Neural progenitor cell (in vitro differentiated cells): ENCODE measurements at regions not wholly inside any gene's neighbourhood (a gene's known extent, or its start where the extent isn't known, plus 50 kb on each side); places are given as distances from the start of the nearest gene placed in this dataset.

Experiments
- DNase-seq: peaks from one replicate; pipeline ENCODE4 v3.0.0-alpha.2; 2016; ENCODE audit warnings: low spot score
- H2AFZ ChIP-seq: fragments of 200-600 bp; sonication (generic); replicated peaks from 2 replicates; pipeline ENCODE4 v1.6.1; 2016; ENCODE audit warnings: antibody characterized with exemption
- H3F3A ChIP-seq: fragments of 200-600 bp; sonication (generic); 2 replicates; pipeline ENCODE4 v1.6.1; 2016; ENCODE audit warnings: antibody characterized with exemption, low read depth
- H3K27ac ChIP-seq: fragments of 200-600 bp; sonication (generic); 2 replicates; pipeline ENCODE4 v1.5.1; 2016; ENCODE audit warnings: mild to moderate bottlenecking
- H3K27me3 ChIP-seq: fragments of 200-600 bp; sonication (generic); 2 replicates; pipeline ENCODE4 v1.6.1; 2016; ENCODE audit warnings: mild to moderate bottlenecking, moderate library complexity
- H3K36me3 ChIP-seq: fragments of 200-600 bp; sonication (generic); 2 replicates; pipeline ENCODE4 v1.5.1; 2016
- H3K4me1 ChIP-seq: fragments of 200-600 bp; sonication (generic); 2 replicates; pipeline ENCODE4 v1.6.1; 2016; ENCODE audit warnings: mixed run types
- H3K4me2 ChIP-seq: fragments of 200-600 bp; sonication (generic); 2 replicates; pipeline ENCODE4 v1.6.1; 2016
- H3K4me3 ChIP-seq: fragments of 200-600 bp; sonication (generic); 2 replicates; pipeline ENCODE4 v1.5.1; 2016
- H3K79me2 ChIP-seq: fragments of 200-600 bp; sonication (generic); 2 replicates; pipeline ENCODE4 v1.6.1; 2016; ENCODE audit warnings: low read depth
- H3K9ac ChIP-seq: fragments of 200-600 bp; sonication (generic); 2 replicates; pipeline ENCODE4 v1.6.1; 2016
- H3K9me3 ChIP-seq: fragments of 200-600 bp; sonication (generic); 2 replicates; pipeline ENCODE4 v1.5.1; 2016; ENCODE audit warnings: low read depth
- H4K20me1 ChIP-seq: fragments of 200-600 bp; sonication (generic); 2 replicates; pipeline ENCODE4 v1.6.1; 2016; ENCODE audit warnings: low read depth
- H3K27ac Mint-ChIP-seq: 3 replicates; pipeline ENCODE4 v1.8.0; 2021; ENCODE audit warnings: mixed read lengths
- H3K27me3 Mint-ChIP-seq: 2 replicates; pipeline ENCODE4 v1.8.0; 2022; ENCODE audit warnings: low read depth, mild to moderate bottlenecking, inconsistent platforms, moderate library complexity, mixed read lengths; ENCODE audit not compliant: insufficient read depth
- H3K36me3 Mint-ChIP-seq: 3 replicates; pipeline ENCODE4 v1.8.0; 2021; ENCODE audit warnings: mixed read lengths
- H3K4me1 Mint-ChIP-seq: 3 replicates; pipeline ENCODE4 v1.8.0; 2021; ENCODE audit warnings: mixed read lengths
- H3K4me3 Mint-ChIP-seq: 3 replicates; pipeline ENCODE4 v1.8.0; 2021; ENCODE audit warnings: mild to moderate bottlenecking, moderate library complexity, mixed read lengths
- H3K9me3 Mint-ChIP-seq: 3 replicates; pipeline ENCODE4 v1.8.0; 2020; ENCODE audit warnings: mixed read lengths
- CTCF ChIP-seq: fragments of 200-600 bp; sonication (generic); IDR thresholded peaks from 2 replicates; pipeline ENCODE4 v1.5.1; 2017; ENCODE audit warnings: antibody characterized with exemption, mild to moderate bottlenecking
- EZH2 ChIP-seq: fragments of 200-600 bp; sonication (generic); IDR thresholded peaks from 2 replicates; pipeline ENCODE4 v1.6.1; 2017; ENCODE audit warnings: antibody characterized with exemption, mild to moderate bottlenecking, moderate library complexity
- EZH2phosphoT487 ChIP-seq: fragments of 200-600 bp; sonication (generic); IDR thresholded peaks from 2 replicates; pipeline ENCODE4 v1.6.1; 2017; ENCODE audit warnings: antibody characterized with exemption

GRCh38 chr7:57198801-57199200, 66.6 kb upstream of the ZNF479 start:
- no peaks in the 10 kb centered on the region for H3K27me3 ChIP-seq

GRCh38 chr7:57199252-57199651, 67.0 kb upstream of the ZNF479 start:
- Histone ChIP-seq H3K9me3 (peaks cover 3% of the 10 kb centered on the region), H3K27me3 (no peaks in the 10 kb centered on the region), H3K4me3 (no peak overlapping the region), H4K20me1 (no peaks in the 10 kb centered on the region), H3K36me3 (no peaks in the 10 kb centered on the region), H3K27ac (no peak overlapping the region), H3K9ac (no peak overlapping the region), H3F3A (no peaks in the 10 kb centered on the region), H3K4me1 (no peaks in the 10 kb centered on the region), H3K4me2 (no peak overlapping the region), H3K79me2 (no peaks in the 10 kb centered on the region), H2AFZ (no peak overlapping the region)
- no peak overlapping the region for H3K27ac Mint-ChIP-seq
- no peaks in the 10 kb centered on the region for H3K36me3 Mint-ChIP-seq
- H3K4me3 Mint-ChIP-seq = no peak overlapping the region
- no peak for DNase-seq
- TF ChIP-seq CTCF = no peak
- TF ChIP-seq EZH2phosphoT487 = no peak
- TF ChIP-seq EZH2 = no peak
- H3K9me3 Mint-ChIP-seq = peaks cover 31% of the 10 kb centered on the region
- H3K27me3 Mint-ChIP-seq = peaks cover 3% of the 10 kb centered on the region
- H3K4me1 Mint-ChIP-seq = no peaks in the 10 kb centered on the region

More at GRCh38 chr7:57198801-57199200, 66.6 kb upstream of the ZNF479 start:
- Mint-ChIP-seq H3K27me3 (peaks cover 3% of the 10 kb centered on the region), H3K4me3 (no peak overlapping the region), H3K36me3 (no peaks in the 10 kb centered on the region), H3K4me1 (no peaks in the 10 kb centered on the region), H3K9me3 (peaks cover 27% of the 10 kb centered on the region), H3K27ac (no peak overlapping the region)
- Histone ChIP-seq H3F3A (no peaks in the 10 kb centered on the region), H3K27ac (no peak overlapping the region), H3K4me3 (no peak overlapping the region), H3K4me2 (no peak overlapping the region), H2AFZ (no peak overlapping the region), H4K20me1 (no peaks in the 10 kb centered on the region), H3K4me1 (no peaks in the 10 kb centered on the region), H3K36me3 (no peaks in the 10 kb centered on the region), H3K9ac (no peak overlapping the region), H3K9me3 (peaks cover 3% of the 10 kb centered on the region), H3K79me2 (no peaks in the 10 kb centered on the region)
- no peak for TF ChIP-seq EZH2
- no peak for TF ChIP-seq EZH2phosphoT487
- no peak for TF ChIP-seq CTCF
- no peak for DNase-seq

- Mint-ChIP-seq H3K4me1 (no peaks in the 10 kb centered on the region), H3K9me3 (peaks cover 48% of the 10 kb centered on the region), H3K4me3 (no peak overlapping the region), H3K36me3 (no peaks in the 10 kb centered on the region), H3K27ac (no peak overlapping the region), H3K27me3 (peaks cover 4% of the 10 kb centered on the region)
- Histone ChIP-seq H3K4me1 (no peaks in the 10 kb centered on the region), H3K9ac (no peak overlapping the region), H3K4me3 (no peak overlapping the region), H4K20me1 (no peaks in the 10 kb centered on the region), H3K27me3 (no peaks in the 10 kb centered on the region), H3K79me2 (no peaks in the 10 kb centered on the region), H3K9me3 (peaks cover 3% of the 10 kb centered on the region), H2AFZ (no peak overlapping the region), H3K4me2 (no peak overlapping the region), H3K27ac (no peak overlapping the region), H3F3A (no peaks in the 10 kb centered on the region), H3K36me3 (no peaks in the 10 kb centered on the region)
- TF ChIP-seq EZH2phosphoT487 = no peak
- no peak for TF ChIP-seq EZH2
- no peak for TF ChIP-seq CTCF
- no peak for DNase-seq
Measured at GRCh38 chr7:57201021-57201894, 69.0 kb upstream of the ZNF479 start.
